H9 (cell line): ENCODE measurements at regions not wholly inside any gene's neighbourhood (a gene's known extent, or its start where the extent isn't known, plus 50 kb on each side); places are given as distances from the start of the nearest gene placed in this dataset.

Experiments
- DNase-seq: peaks from one replicate; pipeline ENCODE4 v3.0.0-alpha.2; 2017
- H2AFZ ChIP-seq: one replicate; pipeline ENCODE4 v1.6.1; 2013; ENCODE audit warnings: mild to moderate bottlenecking, low read length, control low read depth, moderate library complexity
- H2AK5ac ChIP-seq: 2 replicates; pipeline ENCODE4 v1.6.1; 2013; ENCODE audit warnings: low read length, control low read depth, mixed read lengths; ENCODE audit not compliant: insufficient read length
- H2BK120ac ChIP-seq: one replicate; pipeline ENCODE4 v1.6.1; 2013; ENCODE audit warnings: low read depth, mild to moderate bottlenecking, low read length, control low read depth, inconsistent platforms; ENCODE audit not compliant: poor library complexity, severe bottlenecking
- H2BK12ac ChIP-seq: 2 replicates; pipeline ENCODE4 v1.6.1; 2013; ENCODE audit warnings: low read length, control low read depth, mixed read lengths, low read depth; ENCODE audit not compliant: insufficient read length
- H2BK15ac ChIP-seq: 2 replicates; pipeline ENCODE4 v1.6.1; 2013; ENCODE audit warnings: low read depth, low read length, control low read depth
- H2BK20ac ChIP-seq: one replicate; pipeline ENCODE4 v1.6.1; 2013; ENCODE audit warnings: low read depth, mild to moderate bottlenecking, low read length, control low read depth, inconsistent platforms; ENCODE audit not compliant: poor library complexity, severe bottlenecking
- H2BK5ac ChIP-seq: 2 replicates; pipeline ENCODE4 v1.6.1; 2013; ENCODE audit warnings: low read length, control low read depth, mixed read lengths; ENCODE audit not compliant: insufficient read length
- H3K14ac ChIP-seq: 2 replicates; pipeline ENCODE4 v1.6.1; 2013; ENCODE audit warnings: low read length, control low read depth; ENCODE audit not compliant: insufficient read depth
- H3K18ac ChIP-seq: 2 replicates; pipeline ENCODE4 v1.6.1; 2013; ENCODE audit warnings: low read depth, mild to moderate bottlenecking, mixed read lengths, low read length, control low read depth; ENCODE audit not compliant: insufficient read length
- H3K23ac ChIP-seq: 2 replicates; pipeline ENCODE4 v1.6.1; 2013; ENCODE audit warnings: low read length, control low read depth, mixed read lengths, low read depth; ENCODE audit not compliant: insufficient read length
- H3K23me2 ChIP-seq: 2 replicates; pipeline ENCODE4 v1.6.1; 2013; ENCODE audit warnings: low read depth, mild to moderate bottlenecking, mixed read lengths, low read length, control low read depth; ENCODE audit not compliant: insufficient read length, poor library complexity, severe bottlenecking
- H3K27ac ChIP-seq: 2 replicates; pipeline ENCODE4 v1.5.1; 2013; ENCODE audit warnings: low read length, control low read depth, mixed read lengths, low read depth; ENCODE audit not compliant: insufficient read length
- H3K27me3 ChIP-seq: 2 replicates; pipeline ENCODE4 v1.6.1; 2013; ENCODE audit warnings: low read length, control low read depth, inconsistent platforms; ENCODE audit not compliant: insufficient read depth
- H3K4ac ChIP-seq: 2 replicates; pipeline ENCODE4 v1.6.1; 2013; ENCODE audit warnings: low read depth, mild to moderate bottlenecking, control low read depth, inconsistent platforms, low read length, moderate library complexity
- H3K4me1 ChIP-seq: 2 replicates; pipeline ENCODE4 v1.6.1; 2013; ENCODE audit warnings: low read length, control low read depth, inconsistent platforms; ENCODE audit not compliant: insufficient read depth
- H3K4me2 ChIP-seq: 2 replicates; pipeline ENCODE4 v1.6.1; 2013; ENCODE audit warnings: low read length, control low read depth, mixed read lengths; ENCODE audit not compliant: insufficient read length, insufficient read depth
- H3K56ac ChIP-seq: 2 replicates; pipeline ENCODE4 v1.6.1; 2013; ENCODE audit warnings: low read depth, mild to moderate bottlenecking, mixed read lengths, low read length, control low read depth; ENCODE audit not compliant: insufficient read length
- H3K79me1 ChIP-seq: 2 replicates; pipeline ENCODE4 v1.6.1; 2013; ENCODE audit warnings: low read depth, mild to moderate bottlenecking, moderate library complexity, low read length, control low read depth, inconsistent platforms; ENCODE audit not compliant: insufficient read depth, poor library complexity, severe bottlenecking
- H3K79me2 ChIP-seq: 2 replicates; pipeline ENCODE4 v1.6.1; 2013; ENCODE audit warnings: low read length, control low read depth, inconsistent platforms; ENCODE audit not compliant: insufficient read depth
- H3K9ac ChIP-seq: 2 replicates; pipeline ENCODE4 v1.6.1; 2013; ENCODE audit warnings: low read length, control low read depth, mixed read lengths; ENCODE audit not compliant: insufficient read length; ENCODE audit errors: extremely low read depth
- H3K9me3 ChIP-seq: one replicate; pipeline ENCODE4 v1.6.1; 2013; ENCODE audit warnings: low read depth, low read length, inconsistent platforms; ENCODE audit not compliant: control insufficient read depth
- H3T11ph ChIP-seq: one replicate; pipeline ENCODE4 v1.6.1; 2013; ENCODE audit warnings: mild to moderate bottlenecking, low read length, control low read depth, inconsistent platforms
- H4K20me1 ChIP-seq: one replicate; pipeline ENCODE4 v1.6.1; 2013; ENCODE audit not compliant: control insufficient read depth, insufficient read length, insufficient read depth
- H4K5ac ChIP-seq: 2 replicates; pipeline ENCODE4 v1.6.1; 2013; ENCODE audit warnings: low read depth, mild to moderate bottlenecking, mixed read lengths, low read length, control low read depth; ENCODE audit not compliant: insufficient read length
- H4K8ac ChIP-seq: replicated peaks from 2 replicates; pipeline ENCODE4 v1.6.1; 2013; ENCODE audit warnings: low read length, control low read depth, mixed read lengths, low read depth; ENCODE audit not compliant: insufficient read length
- H4K91ac ChIP-seq: 2 replicates; pipeline ENCODE4 v1.6.1; 2013; ENCODE audit warnings: low read depth, mild to moderate bottlenecking, moderate library complexity, mixed read lengths, low read length, control low read depth; ENCODE audit not compliant: insufficient read length
- H3K27ac Mint-ChIP-seq, 3 experiments: 2 replicates in 2 of 3; 3 replicates in 1 of 3; pipeline ENCODE4 v1.8.0; 2020 to 2021; ENCODE audit warnings: mixed read lengths in 3 of 3, mild to moderate bottlenecking in 1 of 3, moderate library complexity in 1 of 3
- H3K27me3 Mint-ChIP-seq: 2 replicates; pipeline ENCODE4 v1.8.0; 2021; ENCODE audit warnings: low read depth, mild to moderate bottlenecking, moderate library complexity, mixed read lengths
- H3K36me3 Mint-ChIP-seq, 3 experiments: 2 replicates in 2 of 3; 3 replicates in 1 of 3; pipeline ENCODE4 v1.8.0; 2020 to 2021; ENCODE audit warnings: low read depth in 3 of 3, mixed read lengths in 3 of 3; ENCODE audit not compliant: insufficient read depth in 1 of 3
- H3K4me1 Mint-ChIP-seq, 2 experiments: 2 replicates each; pipeline ENCODE4 v1.8.0; 2020; ENCODE audit warnings: mixed read lengths in 2 of 2
- H3K4me3 Mint-ChIP-seq, 2 experiments: 2 replicates in 1 of 2; 3 replicates in 1 of 2; pipeline ENCODE4 v1.8.0; 2020 to 2021; ENCODE audit warnings: mild to moderate bottlenecking in 2 of 2, mixed read lengths in 2 of 2, moderate library complexity in 1 of 2
- H3K9me3 Mint-ChIP-seq, 2 experiments: 2 replicates in 1 of 2; 3 replicates in 1 of 2; pipeline ENCODE4 v1.8.0; 2020; ENCODE audit warnings: mild to moderate bottlenecking in 2 of 2, mixed read lengths in 2 of 2, moderate library complexity in 1 of 2
- WGBS: extraction: QIAGEN DNeasy Blood & Tissue Kit; methylation state at CpG from one replicate; pipeline ENCODE4 v1.1.7; 2013; ENCODE audit warnings: missing lambda C conversion rate, low lambda C conversion rate, mixed read lengths; ENCODE audit not compliant: insufficient read length; ENCODE audit errors: extremely low coverage; 5-methylcytosine and 5-hydroxymethylcytosine counted together
- TF ChIP-seq, protein P1 (sequence below): fragments of 200-600 bp; sonication (generic); conservative IDR thresholded peaks from 3 replicates; pipeline ENCODE4 v1.8.0; 2021; ENCODE audit warnings: antibody characterized with exemption, mild to moderate bottlenecking

- H3K4me1 Mint-ChIP-seq = peaks cover 12 to 19% of the 10 kb centered on the region in 2 experiments
- no peak overlapping the region for H3T11ph ChIP-seq
- no peak overlapping the region for H3K4me2 ChIP-seq
- H3K4me3 Mint-ChIP-seq = no peak overlapping the region
- TF ChIP-seq, protein P1, sequence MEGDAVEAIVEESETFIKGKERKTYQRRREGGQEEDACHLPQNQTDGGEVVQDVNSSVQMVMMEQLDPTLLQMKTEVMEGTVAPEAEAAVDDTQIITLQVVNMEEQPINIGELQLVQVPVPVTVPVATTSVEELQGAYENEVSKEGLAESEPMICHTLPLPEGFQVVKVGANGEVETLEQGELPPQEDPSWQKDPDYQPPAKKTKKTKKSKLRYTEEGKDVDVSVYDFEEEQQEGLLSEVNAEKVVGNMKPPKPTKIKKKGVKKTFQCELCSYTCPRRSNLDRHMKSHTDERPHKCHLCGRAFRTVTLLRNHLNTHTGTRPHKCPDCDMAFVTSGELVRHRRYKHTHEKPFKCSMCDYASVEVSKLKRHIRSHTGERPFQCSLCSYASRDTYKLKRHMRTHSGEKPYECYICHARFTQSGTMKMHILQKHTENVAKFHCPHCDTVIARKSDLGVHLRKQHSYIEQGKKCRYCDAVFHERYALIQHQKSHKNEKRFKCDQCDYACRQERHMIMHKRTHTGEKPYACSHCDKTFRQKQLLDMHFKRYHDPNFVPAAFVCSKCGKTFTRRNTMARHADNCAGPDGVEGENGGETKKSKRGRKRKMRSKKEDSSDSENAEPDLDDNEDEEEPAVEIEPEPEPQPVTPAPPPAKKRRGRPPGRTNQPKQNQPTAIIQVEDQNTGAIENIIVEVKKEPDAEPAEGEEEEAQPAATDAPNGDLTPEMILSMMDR = no peak
- H3K23ac ChIP-seq = no peak overlapping the region
- no peak overlapping the region for H2BK20ac ChIP-seq
- H3K36me3 Mint-ChIP-seq = peaks cover 0 to 6% (median 0%) of the 10 kb centered on the region in 3 experiments; a peak in 2 of 7 replicates
- H3K18ac ChIP-seq = no peak overlapping the region
- H3K79me1 ChIP-seq = no peaks in the 10 kb centered on the region
- no peak overlapping the region for H3K4ac ChIP-seq
- H2AK5ac ChIP-seq = no peak overlapping the region
- no peak for DNase-seq
- no peaks in the 10 kb centered on the region for H3K9me3 ChIP-seq
- no peaks in the 10 kb centered on the region for H3K23me2 ChIP-seq
- no peaks in the 10 kb centered on the region; the same call in 1 of the 2 replicates for H3K4me1 ChIP-seq
- no peak overlapping the region for H4K8ac ChIP-seq
- H3K56ac ChIP-seq = no peak overlapping the region
- no peak overlapping the region for H4K5ac ChIP-seq
- H2AFZ ChIP-seq = no peak overlapping the region
- no peaks in the 10 kb centered on the region for H3K27me3 Mint-ChIP-seq
- H3K9ac ChIP-seq = no peak overlapping the region
- H3K9me3 Mint-ChIP-seq = peaks cover 5 to 7% of the 10 kb centered on the region in 2 experiments; a peak in 2 of 5 replicates
- no CpG with 5 or more reads among the region's 2 CpGs for WGBS
- no peak overlapping the region for H3K27ac ChIP-seq
- no peaks in the 10 kb centered on the region for H3K27me3 ChIP-seq
- no peak overlapping the region for H4K91ac ChIP-seq
- no peaks in the 10 kb centered on the region for H4K20me1 ChIP-seq
- no peak overlapping the region for H2BK15ac ChIP-seq
- H3K14ac ChIP-seq = no peak overlapping the region
- H3K27ac Mint-ChIP-seq = no peak overlapping the region
- H2BK12ac ChIP-seq = no peak overlapping the region
- no peak overlapping the region for H2BK120ac ChIP-seq
- no peak overlapping the region for H2BK5ac ChIP-seq
- no peaks in the 10 kb centered on the region for H3K79me2 ChIP-seq
Measured at GRCh38 chr1:58353168-58353567, 193.4 kb downstream of the OMA1 start.
